HEK293T (cell line): ENCODE measurements at regions not wholly inside any gene's neighbourhood (a gene's known extent, or its start where the extent isn't known, plus 50 kb on each side); places are given as distances from the start of the nearest gene placed in this dataset.

Experiments
- BHLHE40 ChIP-seq: fragments of 450-650 bp; IDR thresholded peaks from 2 replicates; pipeline ENCODE4 v1.6.1; 2016; ENCODE audit warnings: mild to moderate bottlenecking, moderate library complexity, borderline replicate concordance
- ELF4 ChIP-seq: fragments of 450-650 bp; IDR thresholded peaks from 2 replicates; pipeline ENCODE4 v1.6.1; 2017; ENCODE audit warnings: antibody characterized with exemption
- FOXA1 ChIP-seq: fragments of 450-650 bp; IDR thresholded peaks from 2 replicates; pipeline ENCODE4 v1.6.1; 2016; ENCODE audit warnings: mild to moderate bottlenecking
- HDGF ChIP-seq: fragments of 450-650 bp; IDR thresholded peaks from 2 replicates; pipeline ENCODE4 v1.6.1; 2017; ENCODE audit warnings: antibody characterized with exemption, borderline replicate concordance
- SP1 ChIP-seq: fragments of 450-650 bp; IDR thresholded peaks from 2 replicates; pipeline ENCODE4 v1.6.1; 2017

GRCh38 chr14:98761993-98762392 lies 510.0 kb downstream of the BCL11B start:
- TF ChIP-seq SP1: no peak
- TF ChIP-seq ELF4: no peak
- TF ChIP-seq BHLHE40: no peak
- no peak for TF ChIP-seq FOXA1
- no peak for TF ChIP-seq HDGF
